Loucy (cell line): ENCODE measurements at regions not wholly inside any gene's neighbourhood (a gene's known extent, or its start where the extent isn't known, plus 50 kb on each side); places are given as distances from the start of the nearest gene placed in this dataset.

Source experiments
- H2AFZ ChIP-seq: fragments of 200-600 bp; sonication (generic); 2 replicates; pipeline ENCODE4 v1.6.0; 2016; ENCODE audit warnings: antibody characterized with exemption, mild to moderate bottlenecking, low read length, moderate library complexity
- H3F3A ChIP-seq: fragments of 200-600 bp; 2 replicates; pipeline ENCODE4 v1.6.0; 2016; ENCODE audit warnings: antibody characterized with exemption, low read depth, mild to moderate bottlenecking
- H3K27me3 ChIP-seq: fragments of 200-600 bp; sonication (generic); 2 replicates; pipeline ENCODE4 v1.6.1; 2014; ENCODE audit warnings: low read length, mild to moderate bottlenecking; ENCODE audit not compliant: insufficient read depth, poor library complexity, severe bottlenecking
- H3K36me3 ChIP-seq: fragments of 200-600 bp; sonication (generic); 2 replicates; pipeline ENCODE4 v1.6.1; 2016; ENCODE audit warnings: low read length; ENCODE audit not compliant: insufficient read depth
- H3K4me1 ChIP-seq: fragments of 200-600 bp; sonication (generic); 2 replicates; pipeline ENCODE4 v1.5.1; 2014; ENCODE audit warnings: low read length, mild to moderate bottlenecking; ENCODE audit not compliant: insufficient read depth, poor library complexity, severe bottlenecking
- H3K4me2 ChIP-seq: fragments of 200-600 bp; sonication (generic); 2 replicates; pipeline ENCODE4 v1.6.0; 2014; ENCODE audit warnings: antibody characterized with exemption, low read length, low read depth, mild to moderate bottlenecking; ENCODE audit not compliant: poor library complexity, severe bottlenecking
- H3K4me3 ChIP-seq: fragments of 200-600 bp; sonication (generic); 2 replicates; pipeline ENCODE4 v1.5.1; 2014; ENCODE audit warnings: low read length, mild to moderate bottlenecking, mixed read lengths; ENCODE audit not compliant: poor library complexity, severe bottlenecking
- H3K79me2 ChIP-seq: fragments of 200-600 bp; sonication (generic); 2 replicates; pipeline ENCODE4 v1.6.1; 2014; ENCODE audit warnings: low read length; ENCODE audit not compliant: insufficient read depth
- H3K9ac ChIP-seq: fragments of 200-600 bp; sonication (generic); 2 replicates; pipeline ENCODE4 v1.6.0; 2014; ENCODE audit warnings: mild to moderate bottlenecking, low read depth, low read length, moderate library complexity; ENCODE audit not compliant: poor library complexity, severe bottlenecking
- H3K9me2 ChIP-seq: fragments of 200-600 bp; sonication (generic); replicated peaks from 2 replicates; pipeline ENCODE4 v1.6.1; 2016; ENCODE audit warnings: low read depth, low read length, mixed read lengths
- H3K9me3 ChIP-seq: fragments of 200-600 bp; sonication (generic); 2 replicates; pipeline ENCODE4 v1.6.1; 2014; ENCODE audit warnings: mild to moderate bottlenecking, antibody characterized with exemption, low read length, low read depth; ENCODE audit not compliant: insufficient read depth
- H4K20me1 ChIP-seq: fragments of 200-600 bp; sonication (generic); 2 replicates; pipeline ENCODE4 v1.6.0; 2014; ENCODE audit warnings: antibody characterized with exemption, low read length, mild to moderate bottlenecking; ENCODE audit not compliant: insufficient read depth, poor library complexity, severe bottlenecking
- EZH2phosphoT487 ChIP-seq: fragments of 200-600 bp; IDR thresholded peaks from 2 replicates; pipeline ENCODE4 v1.6.1; 2018; ENCODE audit warnings: antibody characterized with exemption, mild to moderate bottlenecking, moderate library complexity, borderline replicate concordance
- TF ChIP-seq, protein P1 (sequence below): fragments of 200-600 bp; sonication (generic); conservative IDR thresholded peaks from 2 replicates; pipeline ENCODE4 v1.5.1; 2014; ENCODE audit warnings: mild to moderate bottlenecking, antibody characterized with exemption, low read length

DNA sequence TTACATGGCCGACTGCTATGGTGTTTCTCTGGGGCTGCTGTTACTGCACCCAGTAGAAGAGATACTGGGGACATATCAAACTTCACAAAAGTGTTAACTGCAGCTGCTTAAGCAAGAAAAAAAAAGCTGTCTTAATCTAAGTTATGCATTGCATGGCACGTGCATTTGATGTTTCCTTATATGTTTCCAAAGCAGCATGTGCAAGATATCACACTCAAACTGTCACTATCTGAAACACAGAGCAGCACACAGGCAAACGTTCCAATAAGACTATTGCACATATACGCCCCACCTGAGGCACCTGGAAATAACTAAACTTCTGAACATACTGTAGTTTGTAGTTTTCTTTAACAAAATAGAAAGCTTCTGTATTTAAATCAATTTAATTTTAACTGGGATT, 671.4 kb upstream of the ADGRL2 start:
- Histone ChIP-seq H3K27me3 (no peaks in the 10 kb centered on the region), H3F3A (no peaks in the 10 kb centered on the region), H3K9ac (no peak overlapping the region), H3K36me3 (no peaks in the 10 kb centered on the region), H3K9me2 (no peaks in the 10 kb centered on the region), H3K9me3 (no peaks in the 10 kb centered on the region), H4K20me1 (no peaks in the 10 kb centered on the region), H3K4me1 (no peaks in the 10 kb centered on the region), H3K4me2 (no peak overlapping the region), H2AFZ (no peak overlapping the region), H3K4me3 (no peak overlapping the region), H3K79me2 (no peaks in the 10 kb centered on the region)
- TF ChIP-seq, protein P1, sequence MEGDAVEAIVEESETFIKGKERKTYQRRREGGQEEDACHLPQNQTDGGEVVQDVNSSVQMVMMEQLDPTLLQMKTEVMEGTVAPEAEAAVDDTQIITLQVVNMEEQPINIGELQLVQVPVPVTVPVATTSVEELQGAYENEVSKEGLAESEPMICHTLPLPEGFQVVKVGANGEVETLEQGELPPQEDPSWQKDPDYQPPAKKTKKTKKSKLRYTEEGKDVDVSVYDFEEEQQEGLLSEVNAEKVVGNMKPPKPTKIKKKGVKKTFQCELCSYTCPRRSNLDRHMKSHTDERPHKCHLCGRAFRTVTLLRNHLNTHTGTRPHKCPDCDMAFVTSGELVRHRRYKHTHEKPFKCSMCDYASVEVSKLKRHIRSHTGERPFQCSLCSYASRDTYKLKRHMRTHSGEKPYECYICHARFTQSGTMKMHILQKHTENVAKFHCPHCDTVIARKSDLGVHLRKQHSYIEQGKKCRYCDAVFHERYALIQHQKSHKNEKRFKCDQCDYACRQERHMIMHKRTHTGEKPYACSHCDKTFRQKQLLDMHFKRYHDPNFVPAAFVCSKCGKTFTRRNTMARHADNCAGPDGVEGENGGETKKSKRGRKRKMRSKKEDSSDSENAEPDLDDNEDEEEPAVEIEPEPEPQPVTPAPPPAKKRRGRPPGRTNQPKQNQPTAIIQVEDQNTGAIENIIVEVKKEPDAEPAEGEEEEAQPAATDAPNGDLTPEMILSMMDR: no peak
- TF ChIP-seq EZH2phosphoT487: no peak

DNA sequence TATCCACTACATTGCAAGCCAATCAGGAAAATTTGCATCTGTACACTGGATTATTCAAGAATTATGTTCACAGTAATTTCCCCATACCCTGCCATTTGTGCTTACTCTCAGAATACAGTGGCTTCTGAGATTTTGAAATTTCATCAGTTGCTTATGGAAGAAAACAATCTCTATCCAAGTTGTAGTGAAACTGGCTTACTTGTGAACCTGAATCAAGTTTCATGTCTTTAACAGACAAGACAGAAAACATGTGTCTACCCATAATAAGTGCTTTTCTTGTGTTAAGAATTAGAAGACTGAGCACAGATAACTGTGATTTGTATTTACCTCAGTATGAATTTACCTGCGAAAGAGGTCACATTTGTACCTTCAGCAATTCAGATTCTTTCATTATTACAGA, 672.7 kb upstream of the ADGRL2 start:
- Histone ChIP-seq H3K4me3 (no peak overlapping the region), H4K20me1 (no peaks in the 10 kb centered on the region), H3K4me1 (no peaks in the 10 kb centered on the region), H3K9me3 (no peaks in the 10 kb centered on the region), H3K79me2 (no peaks in the 10 kb centered on the region), H2AFZ (no peak overlapping the region), H3F3A (no peaks in the 10 kb centered on the region), H3K9ac (no peak overlapping the region), H3K9me2 (no peaks in the 10 kb centered on the region), H3K4me2 (no peak overlapping the region), H3K27me3 (no peaks in the 10 kb centered on the region), H3K36me3 (no peaks in the 10 kb centered on the region)
- TF ChIP-seq EZH2phosphoT487: no peak
- TF ChIP-seq, protein P1: no peak

DNA sequence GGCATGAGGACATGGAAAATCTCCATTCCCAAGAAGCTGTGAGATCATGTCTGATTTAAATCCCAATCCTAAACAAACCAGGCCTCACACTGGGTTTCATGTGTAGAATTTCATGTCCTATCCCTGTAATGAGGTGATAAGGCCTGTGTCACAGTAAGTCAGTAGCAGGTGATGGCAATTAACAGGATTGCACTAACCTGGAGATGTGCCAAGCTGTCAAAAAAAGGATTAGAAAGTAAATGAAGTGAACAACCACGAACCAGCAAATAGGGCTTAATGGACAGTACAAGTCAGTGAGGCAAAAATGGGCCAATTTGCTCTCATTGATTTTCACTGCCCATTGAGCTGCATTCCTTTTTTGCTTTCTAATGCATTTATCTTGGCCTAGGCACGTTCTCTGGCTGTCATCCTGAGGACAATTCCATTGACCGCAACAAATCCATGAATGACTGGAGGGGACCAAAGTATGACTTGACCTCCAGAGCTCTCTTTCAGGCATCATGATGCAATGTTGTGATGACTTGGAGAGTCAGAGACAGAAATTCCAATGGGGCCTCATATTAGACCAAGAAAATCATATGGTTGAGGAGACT, 673.6 kb upstream of the ADGRL2 start:
- Histone ChIP-seq H2AFZ (no peak overlapping the region), H4K20me1 (no peaks in the 10 kb centered on the region)
- TF ChIP-seq EZH2phosphoT487: no peak
- TF ChIP-seq, protein P1: no peak

More for the DNA sequence above, 673.6 kb upstream of the ADGRL2 start:
- H3K9me2 ChIP-seq: no peaks in the 10 kb centered on the region
- no peaks in the 10 kb centered on the region for H3K79me2 ChIP-seq
- no peak overlapping the region for H3K4me2 ChIP-seq
- H3K9me3 ChIP-seq: no peaks in the 10 kb centered on the region
- no peak overlapping the region for H3K9ac ChIP-seq
- no peaks in the 10 kb centered on the region for H3F3A ChIP-seq
- no peaks in the 10 kb centered on the region for H3K27me3 ChIP-seq
- no peaks in the 10 kb centered on the region for H3K36me3 ChIP-seq
- no peaks in the 10 kb centered on the region for H3K4me1 ChIP-seq
- no peak overlapping the region for H3K4me3 ChIP-seq
